Type B pancreatic cell (in vitro differentiated cells): ENCODE measurements at regions not wholly inside any gene's neighbourhood (a gene's known extent, or its start where the extent isn't known, plus 50 kb on each side); places are given as distances from the start of the nearest gene placed in this dataset.
A peak's percentile ranks its signal among the peaks of the same experiment; 100 is the strongest.

Source experiments
- DNase-seq: peaks from one replicate; pipeline ENCODE4 v3.0.0; 2021; ENCODE audit warnings: mixed read lengths; ENCODE audit not compliant: unreplicated experiment; ENCODE audit errors: extremely low spot score
- H3K27ac Mint-ChIP-seq: 2 replicates; pipeline ENCODE4 v1.8.0; 2021; ENCODE audit warnings: mild to moderate bottlenecking, mixed read lengths
- H3K27me3 Mint-ChIP-seq: 2 replicates; pipeline ENCODE4 v1.8.0; 2021; ENCODE audit warnings: mixed read lengths
- H3K36me3 Mint-ChIP-seq: 2 replicates; pipeline ENCODE4 v1.8.0; 2021; ENCODE audit warnings: mixed read lengths
- H3K4me1 Mint-ChIP-seq: one replicate; pipeline ENCODE4 v1.8.0; 2021; ENCODE audit warnings: mixed read lengths; ENCODE audit not compliant: unreplicated experiment
- H3K4me3 Mint-ChIP-seq: 2 replicates; pipeline ENCODE4 v1.8.0; 2021; ENCODE audit warnings: mild to moderate bottlenecking, mixed read lengths
- H3K9me3 Mint-ChIP-seq: 2 replicates; pipeline ENCODE4 v1.8.0; 2021; ENCODE audit warnings: mixed read lengths
- TF ChIP-seq, protein P1 (sequence below): fragments of 200-600 bp; sonication (generic); conservative IDR thresholded peaks from 2 replicates; pipeline ENCODE4 v1.5.0; 2021; ENCODE audit warnings: antibody characterized with exemption, mild to moderate bottlenecking

DNA sequence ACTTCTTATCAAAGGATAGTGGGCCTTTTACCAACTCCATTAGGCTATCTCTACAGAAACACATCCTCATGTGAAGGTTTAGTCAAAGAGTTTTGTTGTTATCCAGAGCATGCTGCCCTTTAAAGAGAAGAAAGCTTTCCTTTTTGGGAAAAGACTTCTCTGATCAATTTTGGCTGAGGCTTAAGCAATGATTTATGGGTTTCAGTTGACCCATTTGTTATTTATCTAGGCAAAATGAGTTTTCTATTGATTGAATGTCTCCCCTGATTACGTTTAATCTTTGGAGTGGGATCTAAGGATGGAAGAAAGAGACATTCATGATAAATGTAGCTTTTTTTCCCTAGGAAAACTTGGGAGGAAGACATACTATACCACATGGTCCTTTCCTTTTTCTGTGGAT, 326.6 kb upstream of the JAG1 start:
- Mint-ChIP-seq H3K4me3 (no peak overlapping the region), H3K4me1 (peaks cover 7% of the 10 kb centered on the region), H3K36me3 (no peaks in the 10 kb centered on the region), H3K27ac (no peak overlapping the region), H3K27me3 (peaks cover 2% of the 10 kb centered on the region), H3K9me3 (no peaks in the 10 kb centered on the region)
- no peak for DNase-seq
- TF ChIP-seq, protein P1, sequence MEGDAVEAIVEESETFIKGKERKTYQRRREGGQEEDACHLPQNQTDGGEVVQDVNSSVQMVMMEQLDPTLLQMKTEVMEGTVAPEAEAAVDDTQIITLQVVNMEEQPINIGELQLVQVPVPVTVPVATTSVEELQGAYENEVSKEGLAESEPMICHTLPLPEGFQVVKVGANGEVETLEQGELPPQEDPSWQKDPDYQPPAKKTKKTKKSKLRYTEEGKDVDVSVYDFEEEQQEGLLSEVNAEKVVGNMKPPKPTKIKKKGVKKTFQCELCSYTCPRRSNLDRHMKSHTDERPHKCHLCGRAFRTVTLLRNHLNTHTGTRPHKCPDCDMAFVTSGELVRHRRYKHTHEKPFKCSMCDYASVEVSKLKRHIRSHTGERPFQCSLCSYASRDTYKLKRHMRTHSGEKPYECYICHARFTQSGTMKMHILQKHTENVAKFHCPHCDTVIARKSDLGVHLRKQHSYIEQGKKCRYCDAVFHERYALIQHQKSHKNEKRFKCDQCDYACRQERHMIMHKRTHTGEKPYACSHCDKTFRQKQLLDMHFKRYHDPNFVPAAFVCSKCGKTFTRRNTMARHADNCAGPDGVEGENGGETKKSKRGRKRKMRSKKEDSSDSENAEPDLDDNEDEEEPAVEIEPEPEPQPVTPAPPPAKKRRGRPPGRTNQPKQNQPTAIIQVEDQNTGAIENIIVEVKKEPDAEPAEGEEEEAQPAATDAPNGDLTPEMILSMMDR: no peak

DNA sequence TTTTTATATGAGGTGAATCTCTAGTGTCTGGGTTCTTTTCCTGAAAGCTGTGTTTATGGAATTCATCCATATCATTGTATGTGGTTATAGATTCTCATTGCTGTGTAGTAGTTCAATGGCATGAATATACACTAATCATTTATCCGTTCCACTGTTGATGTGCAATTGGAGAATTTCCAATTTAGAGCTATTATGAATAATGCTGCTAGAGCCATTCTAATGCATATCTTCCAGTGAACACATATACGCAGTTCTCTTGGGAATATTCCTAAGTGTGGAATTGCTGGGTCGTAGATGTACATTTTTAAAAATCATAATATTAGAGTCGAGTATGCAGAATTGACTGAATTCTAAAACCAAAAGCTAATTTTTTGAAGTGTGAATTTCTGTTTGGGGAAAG, 327.5 kb upstream of the JAG1 start:
- peaks cover 2% of the 10 kb centered on the region for H3K27me3 Mint-ChIP-seq
- no peaks in the 10 kb centered on the region for H3K36me3 Mint-ChIP-seq
- H3K4me1 Mint-ChIP-seq: peaks cover 7% of the 10 kb centered on the region
- no peak for DNase-seq
- H3K4me3 Mint-ChIP-seq: no peak overlapping the region
- H3K27ac Mint-ChIP-seq: no peak overlapping the region
- TF ChIP-seq, protein P1: no peak
- H3K9me3 Mint-ChIP-seq: no peaks in the 10 kb centered on the region

- H3K27me3 Mint-ChIP-seq: peaks cover 2% of the 10 kb centered on the region
- no peak for DNase-seq
- no peaks in the 10 kb centered on the region for H3K9me3 Mint-ChIP-seq
- no peak overlapping the region for H3K4me3 Mint-ChIP-seq
- TF ChIP-seq, protein P1: no peak
- H3K36me3 Mint-ChIP-seq: no peaks in the 10 kb centered on the region
- peaks cover 7% of the 10 kb centered on the region for H3K4me1 Mint-ChIP-seq
- no peak overlapping the region for H3K27ac Mint-ChIP-seq
Observed at GRCh38 chr20:11001764-11002540, 328.2 kb upstream of the JAG1 start.

GRCh38 chr20:11003341-11003740, 329.5 kb upstream of the JAG1 start:
- no peaks in the 10 kb centered on the region for H3K9me3 Mint-ChIP-seq
- H3K27ac Mint-ChIP-seq: no peak overlapping the region
- TF ChIP-seq, protein P1: peak; percentile 35
- H3K4me1 Mint-ChIP-seq: peaks cover 7% of the 10 kb centered on the region
- peaks cover 2% of the 10 kb centered on the region for H3K27me3 Mint-ChIP-seq
- no peaks in the 10 kb centered on the region for H3K36me3 Mint-ChIP-seq
- no peak for DNase-seq
- H3K4me3 Mint-ChIP-seq: no peak overlapping the region

GRCh38 chr20:11008444-11009033, 334.7 kb upstream of the JAG1 start:
- peaks cover 6% of the 10 kb centered on the region for H3K4me1 Mint-ChIP-seq
- DNase-seq: no peak
- peak overlapping the region; percentile 23 for H3K4me3 Mint-ChIP-seq
- TF ChIP-seq, protein P1: no peak
- peaks cover 8% of the 10 kb centered on the region for H3K27me3 Mint-ChIP-seq
- H3K9me3 Mint-ChIP-seq: no peaks in the 10 kb centered on the region
- no peak overlapping the region for H3K27ac Mint-ChIP-seq
- no peaks in the 10 kb centered on the region for H3K36me3 Mint-ChIP-seq
